EL (cell line): ENCODE measurements at regions not wholly inside any gene's neighbourhood (a gene's known extent, or its start where the extent isn't known, plus 50 kb on each side); places are given as distances from the start of the nearest gene placed in this dataset.
"Not testable (repeated sequence)": the region's sequence is repeated elsewhere in the genome, so short reads cannot be mapped to it uniquely, and the experiment has no call there.

ENCODE experiments used
- DNase-seq: peaks from one replicate; pipeline ENCODE4 v3.0.0-alpha.2; 2016

DNA sequence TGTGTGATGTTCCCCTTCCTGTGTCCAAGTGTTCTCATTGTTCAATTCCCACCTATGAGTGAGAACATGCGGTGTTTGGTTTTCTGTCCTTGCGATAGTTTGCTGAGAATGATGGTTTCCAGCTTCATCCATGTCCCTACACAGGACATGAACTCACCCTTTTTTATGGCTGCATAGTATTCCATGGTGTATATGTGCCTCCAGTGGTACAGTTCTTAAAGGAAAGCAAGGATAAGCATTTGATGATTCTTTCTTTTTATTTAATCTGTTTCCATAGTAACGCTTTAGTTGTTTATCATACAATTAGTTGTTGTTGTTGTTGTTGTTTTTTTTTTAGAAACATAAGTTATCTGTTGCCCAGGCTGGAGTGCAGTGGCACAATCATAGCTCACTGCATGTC lies 133.1 kb downstream of the TSEN15 start:
- not testable (repeated sequence) for DNase-seq

DNA sequence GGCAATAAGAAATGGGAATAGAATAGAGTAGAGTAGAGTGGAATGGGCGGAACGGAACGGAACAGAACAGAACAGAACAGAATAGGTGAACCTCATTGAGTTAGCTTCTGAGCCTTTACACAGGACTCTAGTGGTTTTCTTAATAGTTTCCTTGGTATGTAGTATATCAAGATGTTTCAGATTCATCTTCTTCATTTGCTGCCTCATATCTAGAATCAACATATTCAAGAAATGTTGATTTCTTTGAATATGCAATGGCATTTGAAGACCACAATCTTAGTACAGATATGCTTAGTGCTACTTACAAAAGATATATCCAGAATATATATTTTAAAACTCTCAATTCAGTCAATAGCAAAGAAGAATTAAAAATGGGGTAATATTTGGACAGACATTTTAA lies 133.8 kb downstream of the TSEN15 start:
- no peak for DNase-seq

DNA sequence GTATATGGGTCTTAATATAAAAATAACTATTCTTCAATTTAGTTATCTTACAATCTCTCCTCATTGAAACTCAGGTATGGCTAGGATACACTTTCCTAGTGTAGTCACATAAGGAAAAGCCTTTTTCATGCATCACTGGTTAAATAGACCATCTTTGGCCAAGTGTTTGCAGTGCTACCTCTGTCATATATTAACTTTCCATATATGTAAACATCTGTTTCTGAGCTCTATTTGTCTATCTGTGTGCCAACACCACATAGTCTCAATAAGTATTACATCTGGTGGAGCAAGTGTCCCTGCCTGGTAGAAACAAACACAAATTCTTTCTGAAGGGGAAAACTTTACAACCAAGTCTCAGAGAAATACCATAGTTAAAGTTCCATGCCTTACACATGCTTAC lies 134.6 kb downstream of the TSEN15 start:
- DNase-seq: no peak

DNA sequence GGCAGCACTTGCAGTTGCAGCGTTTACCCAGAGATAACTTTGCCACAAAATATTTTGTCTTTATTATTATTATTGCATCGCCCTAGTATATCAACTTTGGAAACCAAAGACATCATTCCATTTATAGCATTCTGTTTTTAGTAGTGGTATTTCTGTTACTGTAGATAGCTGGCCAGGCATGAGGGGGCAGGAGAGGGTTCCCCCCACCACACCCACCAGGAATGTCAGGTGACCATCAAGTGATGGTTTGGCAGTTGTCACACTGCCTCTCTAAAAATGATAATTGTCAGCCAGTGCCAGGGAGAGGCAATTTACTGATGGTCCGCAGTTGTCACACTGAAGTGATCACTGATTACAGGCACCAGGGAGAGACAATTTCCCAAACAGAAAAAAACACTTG lies 135.6 kb downstream of the TSEN15 start:
- no peak for DNase-seq

DNA sequence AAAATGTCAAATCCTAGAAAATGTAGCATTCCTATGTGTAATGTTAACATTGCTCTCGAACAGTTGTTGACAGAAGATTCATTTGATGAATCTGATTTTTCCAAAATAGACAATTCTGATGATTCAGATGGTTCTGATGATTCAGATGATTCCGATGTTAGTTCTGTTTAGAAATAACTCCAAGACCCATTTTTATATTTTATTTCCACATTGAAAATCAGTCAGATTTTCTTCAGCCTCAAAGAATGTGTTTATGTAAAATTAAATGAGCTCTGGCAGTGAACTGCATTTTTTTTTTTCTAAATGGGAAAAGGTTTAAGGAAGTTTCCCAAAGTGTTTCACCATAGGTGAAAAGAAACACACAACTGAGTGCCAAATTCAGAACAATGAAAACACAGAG lies 136.5 kb downstream of the TSEN15 start:
- DNase-seq: no peak

DNA sequence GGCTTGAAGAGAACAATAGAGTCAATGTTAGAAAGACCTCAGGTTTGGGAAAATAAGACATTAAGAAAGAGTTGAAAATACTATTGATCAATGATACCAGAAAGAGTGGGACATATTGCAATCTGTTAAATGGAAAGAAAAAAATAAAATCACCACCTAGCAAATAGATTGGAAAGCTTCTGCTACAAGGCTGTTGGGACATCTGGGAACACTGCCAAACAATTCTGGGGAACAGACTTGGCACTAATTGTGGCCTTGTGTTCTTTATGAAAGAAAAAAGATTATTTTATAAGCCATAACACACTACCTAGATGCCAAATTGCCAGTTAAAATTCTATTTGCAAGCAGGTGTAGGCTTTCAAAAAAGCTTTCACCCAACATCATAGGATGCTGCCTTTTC lies 137.8 kb downstream of the TSEN15 start:
- DNase-seq: no peak

DNA sequence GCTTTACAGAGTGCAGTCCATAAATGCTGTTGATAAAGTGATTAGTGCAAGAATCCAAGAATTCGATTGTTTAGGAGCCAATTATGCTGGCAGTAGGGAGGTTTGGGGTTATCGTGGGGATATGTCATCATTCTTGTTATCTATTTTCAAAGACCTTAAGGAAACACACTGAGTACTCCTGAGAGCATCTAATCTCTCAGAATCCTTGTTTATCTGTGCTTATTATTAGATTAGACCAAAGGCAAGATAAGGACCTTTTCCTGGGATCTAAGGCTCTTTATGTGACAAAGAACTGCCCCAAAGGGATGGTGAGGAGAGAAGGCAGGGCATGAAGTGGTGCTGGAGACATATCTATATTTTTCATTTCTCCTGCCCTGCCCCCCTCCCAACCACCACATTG lies 139.1 kb downstream of the TSEN15 start:
- DNase-seq: no peak

DNA sequence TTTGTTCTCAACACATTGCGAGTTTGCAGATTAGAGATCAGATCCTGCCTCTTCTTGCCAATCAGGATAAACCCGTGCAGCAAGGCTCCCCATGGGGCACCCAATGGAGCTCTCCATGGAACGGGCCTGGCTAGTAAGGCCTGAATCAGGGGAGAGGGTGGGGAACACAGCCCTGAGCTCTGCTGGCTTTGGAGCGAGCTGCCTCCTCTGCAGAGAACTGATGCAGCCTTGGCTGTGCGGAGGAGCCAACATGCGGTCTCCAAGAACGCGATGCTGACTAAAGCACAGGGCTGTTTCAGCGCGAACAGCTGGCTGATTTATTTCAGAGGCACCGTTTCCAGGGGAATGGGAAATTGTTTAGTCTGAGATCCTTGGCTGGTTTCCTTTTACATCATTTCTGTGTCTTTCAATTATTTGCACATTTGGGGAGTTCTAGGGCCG lies 139.7 kb downstream of the TSEN15 start:
- peak; percentile 25 for DNase-seq

DNA sequence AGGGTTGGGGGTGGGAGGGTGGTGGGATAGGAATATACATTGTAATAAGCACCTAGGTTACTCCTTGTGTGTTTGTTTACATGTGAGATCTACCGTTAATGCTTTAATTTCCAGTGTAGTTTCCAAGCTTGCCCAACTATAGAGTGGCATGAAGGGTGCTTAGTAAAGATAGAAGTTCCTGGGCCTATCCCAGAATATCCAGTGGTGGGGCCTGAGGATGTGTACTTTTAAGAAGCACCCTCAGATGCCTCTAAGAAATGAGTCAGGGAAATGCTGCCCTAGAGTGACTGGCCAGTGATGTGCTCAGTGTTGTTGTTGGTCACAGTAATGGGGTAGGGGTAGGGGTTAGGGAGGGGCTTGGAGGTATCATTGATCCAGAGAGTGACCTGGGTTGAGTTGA lies 141.3 kb downstream of the TSEN15 start:
- no peak for DNase-seq

DNA sequence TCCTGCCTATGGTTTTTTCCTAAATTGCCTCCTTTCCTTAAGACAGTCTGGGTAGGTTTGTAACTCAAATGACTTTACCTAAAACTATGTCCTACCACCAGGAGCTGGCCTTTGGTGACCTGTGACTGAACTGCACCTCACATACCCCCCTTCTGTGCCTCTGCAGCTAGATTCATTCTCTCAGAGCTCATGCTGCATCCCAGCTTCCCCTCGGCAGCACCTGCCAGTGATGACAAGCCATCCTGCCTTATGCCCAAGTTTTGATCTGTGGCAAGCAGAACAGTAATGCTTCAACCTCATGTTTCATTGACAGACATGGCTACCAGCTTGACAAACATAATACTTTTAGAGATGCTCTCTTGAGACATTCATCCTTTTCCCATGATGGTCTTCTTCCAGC lies 141.9 kb downstream of the TSEN15 start:
- no peak for DNase-seq

DNA sequence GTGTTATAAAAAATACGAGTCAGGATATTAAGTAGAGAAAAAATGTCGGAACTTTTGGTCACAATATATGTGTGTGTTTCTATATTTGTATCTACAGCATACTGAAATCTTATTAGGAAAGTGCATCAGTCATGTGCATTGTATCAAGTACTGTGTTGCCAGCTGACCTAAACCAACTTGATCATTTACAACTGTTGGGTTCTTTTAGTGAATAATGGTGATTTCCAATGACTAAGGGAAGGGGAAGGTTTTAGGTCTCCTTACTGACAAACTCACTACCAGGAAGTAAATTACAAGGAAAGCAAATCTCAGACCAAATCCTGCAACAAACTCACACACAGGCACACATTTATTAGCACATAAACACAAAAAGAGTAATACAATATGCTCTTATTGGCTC lies 142.7 kb downstream of the TSEN15 start:
- no peak for DNase-seq

DNA sequence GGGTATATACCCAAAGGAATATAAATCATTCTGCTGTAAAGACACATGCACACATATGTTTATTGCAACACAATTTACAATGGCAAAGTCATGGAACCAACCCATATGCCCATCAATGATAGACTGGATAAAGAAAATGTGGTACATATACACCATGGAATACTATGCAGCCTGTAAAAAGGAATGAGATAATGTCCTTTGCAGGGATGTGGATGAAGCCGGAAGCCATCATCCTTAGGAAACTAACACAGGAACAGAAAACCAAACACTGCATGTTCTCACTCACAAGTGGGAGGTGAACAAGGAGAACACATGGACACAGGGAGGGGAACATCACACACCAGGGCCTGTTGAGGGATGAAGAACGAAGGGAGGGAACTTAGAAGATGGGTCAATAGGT lies 144.2 kb downstream of the TSEN15 start:
- not testable (repeated sequence) for DNase-seq

DNA sequence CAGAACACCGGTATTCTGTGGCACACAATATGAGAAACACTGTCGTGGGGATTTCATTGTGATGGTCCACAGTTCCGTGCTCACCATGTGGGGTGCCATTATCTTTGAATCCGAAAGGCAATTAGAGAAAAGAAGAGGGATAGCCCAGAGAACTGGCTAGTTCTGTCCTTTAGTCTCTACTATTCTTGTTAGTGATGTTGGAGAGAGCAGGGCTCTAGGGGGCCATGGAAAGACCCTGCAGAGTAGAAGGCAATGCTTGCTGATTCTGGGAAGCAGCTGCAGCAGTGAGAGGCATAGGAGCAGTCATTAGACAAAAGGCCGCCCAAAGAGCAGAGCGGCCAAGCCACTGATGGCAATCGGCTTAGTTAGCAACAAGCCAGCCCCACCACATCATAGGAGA lies 146.3 kb downstream of the TSEN15 start:
- DNase-seq: no peak

DNA sequence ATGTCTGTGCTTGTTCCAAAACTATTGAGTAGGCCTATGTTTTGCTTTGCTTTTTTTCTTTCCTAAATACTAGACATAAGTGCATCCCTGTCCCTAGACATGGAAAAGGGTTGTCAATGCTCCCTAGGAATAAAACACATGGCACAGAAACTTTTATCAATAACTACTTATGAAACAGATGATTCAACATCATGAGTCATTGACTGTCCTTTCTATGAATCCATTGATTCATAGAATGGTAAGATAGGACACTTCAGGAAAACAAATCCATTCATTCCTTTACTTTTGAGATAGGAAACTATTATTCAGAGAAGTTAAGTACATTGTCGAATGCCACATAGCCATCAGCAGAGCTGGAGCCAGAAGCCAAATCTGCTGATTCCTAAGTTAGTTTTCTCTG lies 147.5 kb downstream of the TSEN15 start:
- peak; percentile 13 for DNase-seq

DNA sequence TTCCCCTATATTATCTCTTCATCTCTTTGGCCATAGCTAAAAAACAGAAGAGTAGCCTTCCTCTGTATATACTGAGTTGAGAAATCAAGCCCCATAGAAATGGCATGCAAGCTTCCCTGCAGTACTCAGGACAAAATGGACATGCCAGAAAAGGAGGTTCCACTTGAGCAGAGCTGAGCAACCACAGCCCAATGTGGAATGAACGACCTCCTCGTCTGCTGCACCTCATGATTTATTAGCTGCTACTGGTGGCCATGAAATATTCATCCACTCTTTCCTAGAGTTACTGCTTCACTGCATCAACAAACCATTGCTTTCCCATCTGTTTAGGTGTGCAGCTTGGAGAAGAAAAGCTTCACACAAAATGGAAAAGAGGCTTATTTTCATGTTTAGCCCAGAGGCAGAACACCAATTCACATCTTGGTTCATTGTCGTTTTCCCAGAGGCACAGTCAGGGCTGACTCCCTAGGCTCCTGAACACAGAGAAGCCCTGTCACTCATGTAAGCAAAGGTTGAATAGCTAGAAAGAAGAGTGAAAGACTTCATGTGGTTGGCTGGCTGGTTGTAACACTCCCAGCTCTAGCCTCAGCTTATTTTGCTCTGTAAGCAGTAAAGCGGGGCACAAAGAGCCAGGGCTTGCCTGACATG lies 148.0 kb downstream of the TSEN15 start:
- peak; percentile 6 for DNase-seq

DNA sequence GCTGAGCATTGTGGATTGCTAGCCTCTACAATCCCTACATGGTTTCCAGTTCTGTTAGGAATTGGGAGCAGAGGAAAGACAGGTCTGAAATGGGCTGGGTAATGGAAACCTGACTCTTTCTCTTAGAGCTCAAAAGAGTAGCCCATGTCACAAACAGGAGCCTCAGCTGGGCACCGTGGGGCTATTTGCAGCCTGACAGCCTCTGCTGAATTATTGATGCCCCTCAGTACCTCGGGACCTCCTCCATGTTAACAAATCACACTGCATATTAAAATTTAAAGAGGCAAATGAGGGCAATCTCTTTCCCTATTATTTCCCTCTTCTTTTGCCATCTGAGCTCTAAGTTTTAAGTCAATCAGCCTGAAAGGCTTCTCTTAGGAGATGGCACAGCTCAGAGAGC lies 157.1 kb downstream of the TSEN15 start:
- DNase-seq: no peak

DNA sequence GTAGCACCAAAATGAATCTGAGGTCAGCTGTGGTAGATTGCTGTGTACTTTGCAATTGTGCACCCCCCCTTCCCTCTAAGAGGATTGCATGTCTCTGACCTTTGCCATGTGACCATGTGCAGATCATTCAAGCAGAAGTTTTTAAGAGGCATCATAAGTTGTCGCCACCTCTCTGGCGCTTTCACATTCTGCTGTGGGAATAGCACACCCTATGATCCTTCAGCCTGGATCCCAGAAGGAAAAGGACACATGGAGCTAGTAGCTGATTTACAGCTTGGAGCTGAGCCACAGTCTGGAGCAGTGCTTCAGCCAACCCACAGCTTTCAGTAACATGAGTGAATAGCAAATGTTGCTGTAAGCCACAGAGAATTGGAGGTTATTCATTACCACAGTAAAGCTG lies 158.5 kb downstream of the TSEN15 start:
- peak; percentile 36 for DNase-seq

DNA sequence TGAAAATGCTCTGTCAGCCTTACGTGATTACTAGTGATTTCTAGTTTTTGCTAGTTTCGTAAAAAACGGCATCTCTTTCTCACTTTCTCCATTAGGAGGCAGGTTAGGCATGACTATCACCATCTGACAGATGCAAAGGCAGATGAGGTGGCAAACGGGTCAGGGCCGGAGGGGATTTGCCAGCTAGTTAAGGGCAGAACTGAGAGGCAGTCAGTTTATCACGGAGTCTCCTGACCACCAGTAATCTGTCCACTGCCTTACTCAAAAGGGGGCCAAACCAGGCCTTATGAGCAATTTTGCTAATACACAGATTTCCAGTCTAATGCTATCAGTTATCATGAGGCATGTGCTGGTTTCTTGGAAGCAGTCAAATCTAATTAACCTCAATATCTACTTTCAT lies 159.3 kb downstream of the TSEN15 start:
- no peak for DNase-seq

DNA sequence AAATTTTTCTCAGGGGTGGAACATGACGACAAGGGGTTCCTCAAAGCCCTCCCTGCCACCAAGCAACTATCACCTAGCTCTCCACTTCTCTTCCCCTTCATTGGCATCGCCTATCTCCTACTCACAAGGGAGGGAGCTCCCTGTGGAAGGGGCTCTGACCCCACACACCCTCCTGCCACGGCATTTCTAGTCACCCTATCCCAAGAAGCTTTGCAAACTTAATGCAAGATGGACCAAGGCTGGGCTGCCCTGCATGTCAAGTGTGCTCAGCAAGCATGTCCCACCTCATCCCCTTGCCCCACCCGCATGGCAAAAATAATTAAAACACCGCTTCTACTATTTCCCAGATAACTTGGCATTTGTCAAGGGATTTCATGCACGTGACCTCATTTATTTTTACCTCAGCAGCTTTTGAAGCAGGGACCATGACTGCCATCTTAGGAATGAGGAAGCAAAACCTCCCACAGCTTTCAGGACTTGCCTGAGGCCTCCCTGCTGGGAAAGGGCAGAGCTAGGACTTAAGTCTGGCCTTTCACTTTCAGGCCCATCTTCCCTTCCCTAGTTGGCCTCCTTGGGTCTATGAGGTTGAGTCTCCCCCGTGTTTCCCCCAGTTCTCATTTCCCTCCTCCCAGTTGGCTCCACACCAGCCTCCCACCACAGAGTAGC lies 161.3 kb downstream of the TSEN15 start:
- peak; percentile 93 for DNase-seq

DNA sequence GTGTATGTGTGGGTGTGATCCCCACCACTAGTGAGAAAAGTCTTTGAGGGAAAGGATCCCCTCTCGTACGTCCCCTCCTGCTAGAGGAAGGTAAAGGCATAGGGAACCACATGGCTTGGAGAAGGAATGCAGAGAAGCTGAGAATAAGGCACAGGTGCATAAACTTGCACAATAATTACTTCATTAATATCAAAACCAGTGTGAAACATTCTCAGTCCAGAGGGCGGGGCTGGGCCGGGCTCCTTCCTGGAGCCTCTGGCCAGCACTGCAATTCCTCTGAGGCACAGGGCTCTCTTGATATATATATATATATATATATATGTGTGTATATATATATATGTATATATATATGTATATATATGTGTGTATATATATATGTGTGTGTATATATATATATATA lies 162.6 kb downstream of the TSEN15 start:
- DNase-seq: no peak

DNA sequence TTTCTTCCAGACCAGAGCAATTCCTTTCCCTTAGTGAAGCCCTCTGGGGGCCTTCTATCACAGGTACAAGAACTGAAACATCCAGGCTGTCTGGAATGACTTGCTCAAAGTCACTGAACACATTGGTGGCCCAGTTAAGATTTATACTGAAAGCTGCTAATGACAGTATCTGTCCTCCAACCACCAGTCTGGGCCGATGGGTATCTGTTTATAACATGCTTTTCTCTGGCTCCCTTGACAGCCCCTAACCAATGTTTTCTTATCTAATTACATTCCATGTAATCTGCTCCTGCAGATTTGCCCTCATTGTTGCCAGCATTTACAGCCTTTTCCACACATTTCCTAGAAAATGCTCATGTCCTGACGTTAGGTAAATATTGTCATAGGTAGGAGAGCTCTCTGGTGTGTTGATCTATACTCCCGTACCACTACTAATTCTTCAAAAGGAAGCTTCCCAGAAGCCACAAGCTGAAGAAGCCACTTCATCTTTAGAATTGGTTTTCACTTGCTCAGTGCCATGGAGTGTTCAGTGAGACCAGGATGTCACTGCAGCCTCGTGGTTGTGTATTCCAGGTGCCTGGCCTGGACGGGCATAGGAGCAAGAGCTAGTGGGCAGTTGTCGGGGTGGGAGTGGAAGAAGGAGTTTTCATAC lies 163.9 kb downstream of the TSEN15 start:
- DNase-seq: no peak

DNA sequence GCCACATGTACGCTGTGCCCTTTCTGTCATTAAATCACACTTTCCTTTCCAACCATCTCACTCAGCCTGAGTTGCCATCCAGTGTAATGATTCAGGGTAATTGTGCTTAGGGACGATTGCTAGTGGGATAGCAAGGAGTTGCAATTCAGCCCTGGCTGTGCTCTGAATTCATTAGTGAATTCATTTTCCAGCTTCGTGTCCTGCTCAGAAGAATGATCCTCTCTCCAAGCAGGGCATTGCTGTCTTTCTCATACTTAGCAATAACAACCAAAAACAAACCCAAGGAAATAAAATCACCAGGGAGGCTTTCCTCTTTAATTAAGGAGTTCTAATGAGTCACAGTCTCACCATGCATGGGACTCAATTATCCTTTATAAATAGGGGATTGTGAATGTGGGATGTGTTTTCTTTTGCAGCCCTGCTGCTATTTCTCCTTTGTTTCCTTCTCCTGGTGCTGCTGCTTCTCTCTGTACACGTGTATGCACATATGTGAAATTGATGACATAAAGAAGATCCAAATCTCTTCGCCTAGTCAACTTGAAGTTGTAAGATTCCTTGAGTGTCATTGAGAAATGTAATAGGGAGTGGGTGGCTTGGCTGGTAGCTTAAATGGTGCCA lies 167.0 kb downstream of the TSEN15 start:
- DNase-seq: no peak

DNA sequence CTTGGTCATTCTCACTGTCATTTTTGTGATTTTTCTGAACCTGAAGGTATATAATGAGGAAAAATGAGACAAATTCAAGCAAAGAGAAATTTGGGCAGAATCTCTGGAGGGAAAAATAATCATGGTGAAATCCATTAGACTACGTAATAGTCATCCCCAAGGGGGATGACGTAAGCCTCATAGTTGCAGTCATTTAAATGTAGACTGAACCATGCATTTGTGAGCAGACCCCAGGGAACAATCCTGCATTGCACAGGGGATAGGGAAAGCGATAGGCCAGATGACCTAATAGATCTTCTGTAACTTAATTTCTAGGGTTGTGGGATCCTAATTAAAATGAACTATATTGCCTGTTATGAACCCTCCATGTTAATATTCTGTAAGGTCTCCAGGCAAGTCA lies 167.4 kb upstream of the C1orf21 start:
- DNase-seq: no peak

DNA sequence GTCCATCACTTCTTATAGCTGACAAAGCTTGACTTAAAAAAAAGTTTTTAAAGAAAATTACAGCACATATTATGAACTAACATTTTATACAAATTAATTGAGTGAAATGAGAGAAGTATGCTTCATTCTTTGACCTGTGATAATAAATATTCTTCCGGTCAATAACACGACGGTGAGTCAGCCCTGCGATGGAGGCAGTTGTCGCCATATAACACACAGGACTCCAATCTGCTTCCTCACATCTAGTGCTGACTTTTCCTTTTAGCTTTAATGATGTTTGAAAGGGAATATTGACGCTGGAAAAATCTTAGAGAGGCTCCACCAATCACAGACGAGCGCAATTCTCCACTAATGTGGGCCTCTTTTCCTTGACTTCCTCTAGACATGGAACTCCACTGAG lies 166.9 kb upstream of the C1orf21 start:
- no peak for DNase-seq
